WTC11 (cell line): ENCODE measurements at regions not wholly inside any gene's neighbourhood (a gene's known extent, or its start where the extent isn't known, plus 50 kb on each side); places are given as distances from the start of the nearest gene placed in this dataset.

Source experiments
- ZNF121 ChIP-seq: sonication (generic); formaldehyde crosslinking; IDR thresholded peaks from 2 replicates; pipeline ENCODE4 v1.8.0; 2023; ENCODE audit warnings: missing genetic modification reagents
- ZNF263 ChIP-seq: sonication (generic); formaldehyde crosslinking; IDR thresholded peaks from 2 replicates; pipeline ENCODE4 v1.8.1; 2022; ENCODE audit warnings: low read depth, mild to moderate bottlenecking, moderate library complexity, missing genetic modification reagents
- TF ChIP-seq, protein P1 (sequence below): fragments of 200-600 bp; IDR thresholded peaks from 2 replicates; pipeline ENCODE4 v1.8.0; 2022; ENCODE audit warnings: antibody characterized with exemption
- TF ChIP-seq, protein P2 (sequence below): sonication (generic); formaldehyde crosslinking; IDR thresholded peaks from 2 replicates; pipeline ENCODE4 v1.8.0; 2022; ENCODE audit warnings: mild to moderate bottlenecking, missing genetic modification reagents
- TF ChIP-seq, protein P3 (sequence below): sonication (generic); formaldehyde crosslinking; IDR thresholded peaks from 2 replicates; pipeline ENCODE4 v1.8.1; 2023; ENCODE audit warnings: mild to moderate bottlenecking, missing genetic modification reagents, moderate library complexity
- TF ChIP-seq, protein P4 (sequence below): sonication (generic); formaldehyde crosslinking; IDR thresholded peaks from 2 replicates; pipeline ENCODE4 v1.8.0; 2022; ENCODE audit warnings: mild to moderate bottlenecking, missing genetic modification reagents

DNA sequence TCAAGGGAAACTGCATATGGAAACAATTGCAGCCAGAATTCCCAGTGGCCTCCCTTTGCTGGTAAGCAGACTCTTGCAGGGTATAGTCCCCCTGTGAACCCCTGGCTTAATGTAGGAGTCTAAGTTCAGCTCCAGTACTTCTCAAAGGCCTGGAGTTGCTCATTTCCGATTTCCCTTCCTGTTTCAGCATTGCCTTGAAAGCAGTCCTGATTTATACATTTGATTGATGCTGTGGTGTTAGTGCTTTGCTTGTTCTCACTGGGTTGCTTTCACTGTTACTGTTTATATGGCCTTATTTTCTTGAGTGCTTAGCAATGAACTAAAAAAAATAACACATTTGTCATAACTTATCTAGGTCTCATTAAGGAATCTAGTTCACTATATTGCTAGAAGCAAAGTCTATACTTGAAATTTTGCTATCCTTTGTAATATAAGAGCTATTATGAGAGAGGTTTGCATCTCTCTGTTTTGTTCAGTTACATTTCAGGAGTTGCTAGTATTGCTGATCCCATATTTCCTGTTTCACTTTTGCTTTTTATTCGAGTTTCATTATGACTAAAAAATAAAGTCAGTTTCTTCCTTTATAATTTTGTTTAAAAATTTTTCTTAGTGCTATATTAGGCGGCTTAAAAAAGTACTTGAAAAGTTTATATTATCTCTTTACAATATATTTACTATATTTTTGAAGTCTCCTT, 122.4 kb upstream of the NMUR2 start:
- TF ChIP-seq, protein P1, sequence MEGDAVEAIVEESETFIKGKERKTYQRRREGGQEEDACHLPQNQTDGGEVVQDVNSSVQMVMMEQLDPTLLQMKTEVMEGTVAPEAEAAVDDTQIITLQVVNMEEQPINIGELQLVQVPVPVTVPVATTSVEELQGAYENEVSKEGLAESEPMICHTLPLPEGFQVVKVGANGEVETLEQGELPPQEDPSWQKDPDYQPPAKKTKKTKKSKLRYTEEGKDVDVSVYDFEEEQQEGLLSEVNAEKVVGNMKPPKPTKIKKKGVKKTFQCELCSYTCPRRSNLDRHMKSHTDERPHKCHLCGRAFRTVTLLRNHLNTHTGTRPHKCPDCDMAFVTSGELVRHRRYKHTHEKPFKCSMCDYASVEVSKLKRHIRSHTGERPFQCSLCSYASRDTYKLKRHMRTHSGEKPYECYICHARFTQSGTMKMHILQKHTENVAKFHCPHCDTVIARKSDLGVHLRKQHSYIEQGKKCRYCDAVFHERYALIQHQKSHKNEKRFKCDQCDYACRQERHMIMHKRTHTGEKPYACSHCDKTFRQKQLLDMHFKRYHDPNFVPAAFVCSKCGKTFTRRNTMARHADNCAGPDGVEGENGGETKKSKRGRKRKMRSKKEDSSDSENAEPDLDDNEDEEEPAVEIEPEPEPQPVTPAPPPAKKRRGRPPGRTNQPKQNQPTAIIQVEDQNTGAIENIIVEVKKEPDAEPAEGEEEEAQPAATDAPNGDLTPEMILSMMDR: no peak
- TF ChIP-seq, protein P2, sequence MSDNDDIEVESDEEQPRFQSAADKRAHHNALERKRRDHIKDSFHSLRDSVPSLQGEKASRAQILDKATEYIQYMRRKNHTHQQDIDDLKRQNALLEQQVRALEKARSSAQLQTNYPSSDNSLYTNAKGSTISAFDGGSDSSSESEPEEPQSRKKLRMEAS: no peak
- TF ChIP-seq, protein P3, sequence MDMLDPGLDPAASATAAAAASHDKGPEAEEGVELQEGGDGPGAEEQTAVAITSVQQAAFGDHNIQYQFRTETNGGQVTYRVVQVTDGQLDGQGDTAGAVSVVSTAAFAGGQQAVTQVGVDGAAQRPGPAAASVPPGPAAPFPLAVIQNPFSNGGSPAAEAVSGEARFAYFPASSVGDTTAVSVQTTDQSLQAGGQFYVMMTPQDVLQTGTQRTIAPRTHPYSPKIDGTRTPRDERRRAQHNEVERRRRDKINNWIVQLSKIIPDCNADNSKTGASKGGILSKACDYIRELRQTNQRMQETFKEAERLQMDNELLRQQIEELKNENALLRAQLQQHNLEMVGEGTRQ (CRISPR knock-in tag): no peak
- TF ChIP-seq ZNF263: no peak
- no peak for TF ChIP-seq ZNF121 (CRISPR knock-in tag)
- TF ChIP-seq, protein P4, sequence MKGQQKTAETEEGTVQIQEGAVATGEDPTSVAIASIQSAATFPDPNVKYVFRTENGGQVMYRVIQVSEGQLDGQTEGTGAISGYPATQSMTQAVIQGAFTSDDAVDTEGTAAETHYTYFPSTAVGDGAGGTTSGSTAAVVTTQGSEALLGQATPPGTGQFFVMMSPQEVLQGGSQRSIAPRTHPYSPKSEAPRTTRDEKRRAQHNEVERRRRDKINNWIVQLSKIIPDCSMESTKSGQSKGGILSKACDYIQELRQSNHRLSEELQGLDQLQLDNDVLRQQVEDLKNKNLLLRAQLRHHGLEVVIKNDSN: no peak
